Caco-2 (cell line): ENCODE measurements at regions not wholly inside any gene's neighbourhood (a gene's known extent, or its start where the extent isn't known, plus 50 kb on each side); places are given as distances from the start of the nearest gene placed in this dataset.

Source experiments
- BruUV-seq: library from RNA; stranded (reverse); fragments of 400-500 nt; replicated peaks from 2 replicates; lab custom pipeline; 2021; lab: Mats Ljungman, UMichigan
- CTCF ChIA-PET: fragments of 300-600 bp; sonication (Branson Sonifier 250); formaldehyde crosslinking; loops from one replicate; lab custom pipeline; 2022; ENCODE audit warnings: antibody characterized with exemption; lab: Charles Lee
- POLR2A ChIA-PET: fragments of 300-600 bp; sonication (Branson Sonifier 250); formaldehyde crosslinking; loops from one replicate; lab custom pipeline; 2022; ENCODE audit warnings: antibody characterized with exemption; lab: Charles Lee
- DNase-seq, 2 experiments: peaks; one replicate each; pipeline versions ENCODE4 v3.0.0 to v3.0.0-alpha.2; 2020 to 2022
- H3K27me3 ChIP-seq: replicated peaks from 2 replicates; pipeline ENCODE4 v1.6.0; 2011; ENCODE audit warnings: low read length; ENCODE audit not compliant: control insufficient read depth, insufficient read depth
- H3K36me3 ChIP-seq: 2 replicates; pipeline ENCODE4 v1.5.1; 2011; ENCODE audit warnings: low read length; ENCODE audit not compliant: control insufficient read depth, insufficient read depth
- H3K4me1 ChIP-seq: fragments of 250-450 bp; sonication (Bioruptor Pico); 2 replicates; pipeline ENCODE4 v1.5.1; 2020; ENCODE audit warnings: mild to moderate bottlenecking
- H3K4me3 ChIP-seq: 2 replicates; pipeline ENCODE4 v1.5.1; 2011; ENCODE audit warnings: low read depth, mild to moderate bottlenecking, control low read depth, low read length
- H3K9me3 ChIP-seq: fragments of 250-450 bp; sonication (Bioruptor Pico); 2 replicates; pipeline ENCODE4 v1.5.1; 2020; ENCODE audit warnings: mild to moderate bottlenecking, moderate library complexity
- H3K27ac Mint-ChIP-seq: one replicate; pipeline ENCODE4 v1.8.0; 2022; ENCODE audit warnings: mixed read lengths; ENCODE audit not compliant: unreplicated experiment
- H3K27me3 Mint-ChIP-seq: one replicate; pipeline ENCODE4 v1.8.0; 2022; ENCODE audit warnings: mixed read lengths; ENCODE audit not compliant: insufficient read depth, unreplicated experiment
- H3K36me3 Mint-ChIP-seq: one replicate; pipeline ENCODE4 v1.8.0; 2022; ENCODE audit warnings: mild to moderate bottlenecking, mixed read lengths; ENCODE audit not compliant: insufficient read depth, unreplicated experiment
- H3K4me1 Mint-ChIP-seq: one replicate; pipeline ENCODE4 v1.8.0; 2022; ENCODE audit warnings: low read depth, mixed read lengths; ENCODE audit not compliant: unreplicated experiment
- H3K4me3 Mint-ChIP-seq: one replicate; pipeline ENCODE4 v1.8.0; 2022; ENCODE audit warnings: mild to moderate bottlenecking, moderate library complexity, mixed read lengths; ENCODE audit not compliant: unreplicated experiment
- H3K9me3 Mint-ChIP-seq: one replicate; pipeline ENCODE4 v1.8.0; 2022; ENCODE audit warnings: mixed read lengths; ENCODE audit not compliant: unreplicated experiment
- intact Hi-C: fragments of 100-400 bp; cut with micrococcal nuclease; formaldehyde crosslinking; loops from one replicate; pipeline ENCODE4 v1.10.0; 2022; ENCODE audit not compliant: unreplicated experiment
- TF ChIP-seq, protein P1 (sequence below), 2 experiments: fragments of 200-600 bp in 1 of 2; IDR thresholded peaks; 1 replicate in 1 of 2; 2 replicates in 1 of 2; pipeline versions ENCODE4 v1.5.1 to v1.8.0; 2011 to 2022; ENCODE audit warnings: antibody characterized with exemption in 1 of 2, control low read depth in 1 of 2, inconsistent platforms in 1 of 2, low read depth in 1 of 2, low read length in 1 of 2, mild to moderate bottlenecking in 1 of 2, moderate library complexity in 1 of 2; ENCODE audit not compliant: insufficient read depth in 1 of 2, severe bottlenecking in 1 of 2, unreplicated experiment in 1 of 2

DNA sequence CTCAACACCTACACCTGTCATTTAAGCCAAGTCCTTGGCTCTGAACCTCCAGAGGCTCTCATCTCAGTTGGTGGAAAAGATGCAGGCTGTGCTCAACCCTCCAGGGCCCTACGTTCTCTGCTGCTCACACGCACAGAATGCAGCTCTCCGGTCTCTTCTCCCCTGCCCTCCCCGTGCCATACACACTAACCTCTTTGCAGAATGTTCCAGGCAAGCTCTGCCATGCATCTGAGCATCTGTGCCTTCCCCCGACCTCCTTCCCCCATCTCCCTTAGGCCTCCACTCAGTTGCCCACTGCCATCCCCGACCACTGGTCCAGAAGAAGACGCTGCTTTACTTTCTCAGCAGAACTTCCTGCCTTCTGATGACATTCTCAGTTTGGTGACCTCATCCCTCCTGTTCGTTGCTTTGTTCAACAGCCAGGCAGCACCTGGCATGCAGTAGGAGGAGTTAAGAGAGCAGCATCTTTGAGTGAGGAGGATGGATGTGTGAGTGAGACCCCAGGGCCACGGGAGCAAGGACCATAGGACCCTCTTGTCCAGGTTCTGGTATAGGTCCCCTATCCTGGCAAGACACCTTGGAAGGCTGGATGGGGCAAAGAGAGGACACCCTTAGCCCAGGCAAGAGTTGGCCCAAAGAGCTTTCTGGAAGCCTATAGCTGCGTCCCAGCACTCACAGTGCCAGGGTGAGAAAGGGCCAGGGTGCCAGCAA, 598.0 kb downstream of the BRD1 start:
- BruUV-seq: no TSS peak
- Mint-ChIP-seq H3K27me3 (peaks cover 9% of the 10 kb centered on the region), H3K4me1 (no peaks in the 10 kb centered on the region), H3K27ac (no peak overlapping the region), H3K4me3 (no peak overlapping the region), H3K9me3 (no peaks in the 10 kb centered on the region), H3K36me3 (no peaks in the 10 kb centered on the region)
- CTCF ChIA-PET: no interaction called here
- Histone ChIP-seq H3K4me3 (no peak overlapping the region), H3K4me1 (no peaks in the 10 kb centered on the region), H3K36me3 (no peaks in the 10 kb centered on the region), H3K9me3 (no peaks in the 10 kb centered on the region), H3K27me3 (no peaks in the 10 kb centered on the region)
- POLR2A ChIA-PET: no interaction called here
- TF ChIP-seq, protein P1, sequence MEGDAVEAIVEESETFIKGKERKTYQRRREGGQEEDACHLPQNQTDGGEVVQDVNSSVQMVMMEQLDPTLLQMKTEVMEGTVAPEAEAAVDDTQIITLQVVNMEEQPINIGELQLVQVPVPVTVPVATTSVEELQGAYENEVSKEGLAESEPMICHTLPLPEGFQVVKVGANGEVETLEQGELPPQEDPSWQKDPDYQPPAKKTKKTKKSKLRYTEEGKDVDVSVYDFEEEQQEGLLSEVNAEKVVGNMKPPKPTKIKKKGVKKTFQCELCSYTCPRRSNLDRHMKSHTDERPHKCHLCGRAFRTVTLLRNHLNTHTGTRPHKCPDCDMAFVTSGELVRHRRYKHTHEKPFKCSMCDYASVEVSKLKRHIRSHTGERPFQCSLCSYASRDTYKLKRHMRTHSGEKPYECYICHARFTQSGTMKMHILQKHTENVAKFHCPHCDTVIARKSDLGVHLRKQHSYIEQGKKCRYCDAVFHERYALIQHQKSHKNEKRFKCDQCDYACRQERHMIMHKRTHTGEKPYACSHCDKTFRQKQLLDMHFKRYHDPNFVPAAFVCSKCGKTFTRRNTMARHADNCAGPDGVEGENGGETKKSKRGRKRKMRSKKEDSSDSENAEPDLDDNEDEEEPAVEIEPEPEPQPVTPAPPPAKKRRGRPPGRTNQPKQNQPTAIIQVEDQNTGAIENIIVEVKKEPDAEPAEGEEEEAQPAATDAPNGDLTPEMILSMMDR (IDR thresholded peaks at IDR 0.05; ENCODE audit: insufficient read depth in 1 of 2, low read depth in 1 of 2, low read length in 1 of 2, severe bottlenecking in 1 of 2, unreplicated experiment in 1 of 2): no peak
- no peak for DNase-seq
- intact Hi-C loops: no loop called here

DNA sequence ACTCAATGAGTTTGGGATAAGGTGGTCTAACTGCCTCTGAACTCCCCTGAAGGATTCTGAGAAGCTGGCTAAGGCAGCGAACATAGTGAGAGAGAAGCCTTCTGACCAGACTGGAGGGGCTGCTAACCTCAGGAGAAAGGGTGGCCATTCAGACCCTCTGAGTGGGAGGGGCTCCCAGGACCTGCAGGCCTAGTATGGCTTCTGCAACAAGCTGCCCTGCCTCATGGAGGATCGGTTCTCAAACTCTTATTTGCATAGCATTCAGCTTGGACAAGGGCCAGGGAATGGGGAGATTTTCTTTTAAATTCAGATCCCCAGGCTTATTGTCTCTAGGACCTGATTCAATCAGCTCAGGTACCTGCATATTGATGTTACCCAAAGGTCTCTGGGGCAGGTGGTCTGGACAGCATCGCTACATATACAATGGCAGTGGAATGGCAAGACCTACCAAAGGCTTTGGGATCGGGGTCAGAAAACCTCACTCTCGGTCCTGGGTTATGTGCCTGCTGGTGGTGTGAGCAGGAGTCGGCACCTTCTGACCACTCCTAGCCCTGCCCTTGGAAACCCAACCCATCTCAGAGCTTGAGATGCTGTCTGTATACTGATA, 599.1 kb downstream of the BRD1 start:
- no peak overlapping the region for H3K4me3 ChIP-seq
- Mint-ChIP-seq H3K27ac (no peak overlapping the region), H3K9me3 (no peaks in the 10 kb centered on the region), H3K4me3 (no peak overlapping the region), H3K27me3 (peaks cover 9% of the 10 kb centered on the region), H3K36me3 (no peaks in the 10 kb centered on the region), H3K4me1 (no peaks in the 10 kb centered on the region)
- TF ChIP-seq, protein P1 (IDR thresholded peaks at IDR 0.05; ENCODE audit: insufficient read depth in 1 of 2, low read depth in 1 of 2, low read length in 1 of 2, severe bottlenecking in 1 of 2, unreplicated experiment in 1 of 2): no peak
- POLR2A ChIA-PET: no interaction called here
- CTCF ChIA-PET: no interaction called here
- H3K27me3 ChIP-seq: no peaks in the 10 kb centered on the region
- no TSS peak for BruUV-seq
- H3K36me3 ChIP-seq: no peaks in the 10 kb centered on the region
- H3K9me3 ChIP-seq: no peaks in the 10 kb centered on the region
- no peak for DNase-seq
- H3K4me1 ChIP-seq: no peaks in the 10 kb centered on the region
- intact Hi-C loops: no loop called here

DNA sequence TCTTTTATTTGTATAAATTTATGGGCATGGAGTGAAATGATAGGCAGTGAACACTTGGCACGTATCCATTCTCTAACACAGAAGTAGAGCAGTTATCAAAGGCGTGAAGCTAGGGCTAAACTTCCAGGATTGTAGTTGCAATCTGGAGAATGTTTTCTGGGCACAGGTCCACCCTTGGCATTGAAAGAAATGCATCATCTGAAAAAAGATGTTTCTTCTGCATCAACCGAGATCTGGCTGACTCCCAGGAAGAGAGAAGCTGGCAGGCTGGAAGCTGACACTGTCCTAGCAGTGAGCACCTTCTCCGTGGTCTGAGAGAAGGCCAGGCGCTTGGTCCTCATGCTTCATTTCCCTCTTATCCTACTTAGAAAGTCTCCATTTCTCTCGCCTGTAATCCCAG, 600.0 kb downstream of the BRD1 start:
- BruUV-seq: no TSS peak
- H3K4me1 ChIP-seq: no peaks in the 10 kb centered on the region
- no peaks in the 10 kb centered on the region for H3K4me1 Mint-ChIP-seq
- no peak overlapping the region for H3K4me3 Mint-ChIP-seq
- no peaks in the 10 kb centered on the region for H3K36me3 ChIP-seq
- H3K27ac Mint-ChIP-seq: no peak overlapping the region
- ChIA-PET CTCF (no interaction called here), POLR2A (no interaction called here)
- H3K9me3 Mint-ChIP-seq: no peaks in the 10 kb centered on the region
- no peaks in the 10 kb centered on the region for H3K36me3 Mint-ChIP-seq
- H3K4me3 ChIP-seq: no peak overlapping the region
- peaks cover 9% of the 10 kb centered on the region for H3K27me3 Mint-ChIP-seq
- DNase-seq: no peak
- no peaks in the 10 kb centered on the region for H3K27me3 ChIP-seq
- intact Hi-C loops: no loop called here
- no peaks in the 10 kb centered on the region for H3K9me3 ChIP-seq
- TF ChIP-seq, protein P1 (IDR thresholded peaks at IDR 0.05; ENCODE audit: insufficient read depth in 1 of 2, low read depth in 1 of 2, low read length in 1 of 2, severe bottlenecking in 1 of 2, unreplicated experiment in 1 of 2): no peak
